ENCODE measurements at regions not wholly inside any gene's neighbourhood (a gene's known extent, or its start where the extent isn't known, plus 50 kb on each side); places are given as distances from the start of the nearest gene placed in this dataset.

GRCh38 chr2:157067562-157067961, 189.9 kb upstream of the GALNT5 start:
- no peak for DNase-seq
- TF ChIP-seq POLR2AphosphoS5 (IDR thresholded peaks at IDR 0.05): no peak
- no peak for TF ChIP-seq POLR2A (IDR thresholded peaks at IDR 0.05)
- no peak for TF ChIP-seq CTCF (IDR thresholded peaks at IDR 0.05)
- TF ChIP-seq EP300 (IDR thresholded peaks at IDR 0.05): no peak
- Histone ChIP-seq H3K36me3 (no peaks in the 10 kb centered on the region), H3K4me1 (no peaks in the 10 kb centered on the region), H3K9me3 (no peaks in the 10 kb centered on the region), H3K27me3 (no peaks in the 10 kb centered on the region), H3K4me3 (no peak overlapping the region), H3K27ac (no peak overlapping the region)
- 77 to 79% methylated on average over 2 of the region's 2 CpGs for WGBS, 2 donors
- intact Hi-C loops (cut with DNase I): no loop called here

- intact Hi-C loops (cut with DNase I): no loop called here
- DNase-seq: no peak
Measured at GRCh38 chr2:157068237-157068636, 189.3 kb upstream of the GALNT5 start.

GRCh38 chr2:157075924-157076323, 181.6 kb upstream of the GALNT5 start:
- TF ChIP-seq POLR2AphosphoS5 (IDR thresholded peaks at IDR 0.05): no peak
- no peak for TF ChIP-seq CTCF (IDR thresholded peaks at IDR 0.05)
- no peak for TF ChIP-seq POLR2A (IDR thresholded peaks at IDR 0.05)
- no peak for TF ChIP-seq EP300 (IDR thresholded peaks at IDR 0.05)
- no peaks in the 10 kb centered on the region for H3K4me1 ChIP-seq
- intact Hi-C loops (cut with DNase I): no loop called here
- no peaks in the 10 kb centered on the region for H3K27me3 ChIP-seq
- H3K9me3 ChIP-seq: no peaks in the 10 kb centered on the region
- no peaks in the 10 kb centered on the region for H3K36me3 ChIP-seq
- no peak overlapping the region for H3K27ac ChIP-seq
- 74 to 91% methylated on average over 2 of the region's 2 CpGs for WGBS, 2 donors
- H3K4me3 ChIP-seq: no peak overlapping the region
- DNase-seq: no peak

More at GRCh38 chr2:157068237-157068636, 189.3 kb upstream of the GALNT5 start:
- TF ChIP-seq EP300 (IDR thresholded peaks at IDR 0.05) (no peak), POLR2A (IDR thresholded peaks at IDR 0.05) (no peak), CTCF (IDR thresholded peaks at IDR 0.05) (no peak), POLR2AphosphoS5 (IDR thresholded peaks at IDR 0.05) (no peak)
- Histone ChIP-seq H3K36me3 (no peaks in the 10 kb centered on the region), H3K27me3 (no peaks in the 10 kb centered on the region), H3K4me1 (no peaks in the 10 kb centered on the region), H3K9me3 (no peaks in the 10 kb centered on the region), H3K27ac (no peak overlapping the region), H3K4me3 (no peak overlapping the region)
- WGBS, 2 donors: 92 to 93% methylated on average over 1 of the region's 1 CpG

GRCh38 chr2:157076526-157077161, 180.9 kb upstream of the GALNT5 start:
- Histone ChIP-seq H3K27ac (no peak overlapping the region), H3K27me3 (no peaks in the 10 kb centered on the region), H3K4me1 (no peaks in the 10 kb centered on the region), H3K36me3 (no peaks in the 10 kb centered on the region), H3K4me3 (no peak overlapping the region), H3K9me3 (no peaks in the 10 kb centered on the region)
- no peak for DNase-seq
- intact Hi-C loops (cut with DNase I): no loop called here
- TF ChIP-seq POLR2A (IDR thresholded peaks at IDR 0.05): no peak
- no peak for TF ChIP-seq EP300 (IDR thresholded peaks at IDR 0.05)
- no peak for TF ChIP-seq CTCF (IDR thresholded peaks at IDR 0.05)
- TF ChIP-seq POLR2AphosphoS5 (IDR thresholded peaks at IDR 0.05): no peak
- 58 to 82% methylated on average over 3 of the region's 3 CpGs for WGBS, 2 donors

GRCh38 chr2:157077753-157078350, 179.7 kb upstream of the GALNT5 start:
- intact Hi-C loops (cut with DNase I): no loop called here
- no peak for TF ChIP-seq POLR2AphosphoS5 (IDR thresholded peaks at IDR 0.05)
- no peak for TF ChIP-seq CTCF (IDR thresholded peaks at IDR 0.05)
- TF ChIP-seq EP300 (IDR thresholded peaks at IDR 0.05): no peak
- TF ChIP-seq POLR2A (IDR thresholded peaks at IDR 0.05): no peak

More at GRCh38 chr2:157077753-157078350, 179.7 kb upstream of the GALNT5 start:
- Histone ChIP-seq H3K4me3 (no peak overlapping the region), H3K36me3 (no peaks in the 10 kb centered on the region), H3K9me3 (no peaks in the 10 kb centered on the region), H3K27ac (no peak overlapping the region), H3K27me3 (no peaks in the 10 kb centered on the region), H3K4me1 (no peaks in the 10 kb centered on the region)
- DNase-seq: no peak

Data from sigmoid colon (tissue), 6 donors.